ENCODE measurements at regions not wholly inside any gene's neighbourhood (a gene's known extent, or its start where the extent isn't known, plus 50 kb on each side); places are given as distances from the start of the nearest gene placed in this dataset.

DNA sequence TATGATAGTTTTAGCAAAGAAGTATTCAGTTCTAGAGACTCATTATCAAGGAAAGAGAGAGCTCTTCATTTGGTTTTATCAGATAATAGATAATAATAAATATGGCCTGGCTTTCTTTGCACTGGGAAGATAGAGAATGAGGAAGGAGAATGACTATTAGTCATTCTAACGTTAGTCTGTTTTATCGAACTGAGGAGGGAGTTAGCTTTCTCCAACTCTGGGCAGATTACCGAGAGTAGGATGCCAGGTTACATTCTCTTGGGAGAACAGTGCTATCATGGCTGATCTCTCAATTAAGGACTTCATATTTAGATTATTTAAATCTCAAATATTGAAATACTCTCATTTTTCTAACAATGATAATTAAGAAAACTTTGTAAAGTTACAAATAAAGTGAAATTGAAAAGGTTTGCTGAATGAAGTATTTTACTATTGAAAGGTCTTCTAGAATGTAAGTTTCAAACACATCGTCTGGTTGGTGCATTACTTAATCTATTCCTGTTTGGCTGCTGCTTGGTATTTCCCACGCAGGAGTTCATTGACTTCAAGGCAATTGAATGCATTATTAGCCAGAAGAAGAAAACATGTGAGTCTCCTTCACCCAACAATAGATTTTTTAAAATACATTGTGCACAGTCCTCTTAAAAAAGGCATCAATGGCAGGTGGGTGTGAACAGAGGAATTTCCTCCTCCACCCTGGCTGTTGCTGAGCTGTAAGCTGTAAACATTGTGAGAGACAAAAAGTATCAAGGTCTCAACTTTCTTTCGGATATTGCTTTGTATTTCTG, 140.8 kb downstream of the C9orf152 start:
- in situ Hi-C loops (cut with MboI; ENCODE audit: low pct_unique_long_range_greater_than_20kb, low sequenced_read_pairs) = loop anchor here (25.0 kb wide), 1 partner anchor 155 kb away; no protein-coding TSS in a partner anchor
- DNase-seq = no peak

DNA sequence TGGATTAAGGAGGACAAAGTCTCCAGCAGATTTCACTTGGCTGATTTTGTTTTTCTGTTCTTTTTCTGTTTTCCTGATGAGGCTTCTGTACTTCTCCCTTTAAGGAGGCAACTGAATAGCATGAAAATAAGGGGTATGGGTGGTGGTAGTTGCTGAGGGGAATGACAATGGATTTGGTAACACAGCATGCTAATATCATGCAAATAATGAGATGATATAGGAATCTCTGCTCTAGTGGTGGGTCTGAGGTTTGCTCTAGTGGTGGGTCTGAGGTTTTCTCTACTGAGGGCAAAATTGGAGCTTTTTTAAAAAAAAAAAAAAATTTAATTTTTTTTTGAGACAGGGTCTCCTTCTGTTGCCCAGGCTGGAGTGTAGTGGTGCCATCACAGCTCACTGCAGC, 139.7 kb downstream of the C9orf152 start:
- no peak for DNase-seq
- in situ Hi-C loops (cut with MboI; ENCODE audit: low pct_unique_long_range_greater_than_20kb, low sequenced_read_pairs) = loop anchor here (25.0 kb wide), 1 partner anchor 156 kb away; no protein-coding TSS in a partner anchor

DNA sequence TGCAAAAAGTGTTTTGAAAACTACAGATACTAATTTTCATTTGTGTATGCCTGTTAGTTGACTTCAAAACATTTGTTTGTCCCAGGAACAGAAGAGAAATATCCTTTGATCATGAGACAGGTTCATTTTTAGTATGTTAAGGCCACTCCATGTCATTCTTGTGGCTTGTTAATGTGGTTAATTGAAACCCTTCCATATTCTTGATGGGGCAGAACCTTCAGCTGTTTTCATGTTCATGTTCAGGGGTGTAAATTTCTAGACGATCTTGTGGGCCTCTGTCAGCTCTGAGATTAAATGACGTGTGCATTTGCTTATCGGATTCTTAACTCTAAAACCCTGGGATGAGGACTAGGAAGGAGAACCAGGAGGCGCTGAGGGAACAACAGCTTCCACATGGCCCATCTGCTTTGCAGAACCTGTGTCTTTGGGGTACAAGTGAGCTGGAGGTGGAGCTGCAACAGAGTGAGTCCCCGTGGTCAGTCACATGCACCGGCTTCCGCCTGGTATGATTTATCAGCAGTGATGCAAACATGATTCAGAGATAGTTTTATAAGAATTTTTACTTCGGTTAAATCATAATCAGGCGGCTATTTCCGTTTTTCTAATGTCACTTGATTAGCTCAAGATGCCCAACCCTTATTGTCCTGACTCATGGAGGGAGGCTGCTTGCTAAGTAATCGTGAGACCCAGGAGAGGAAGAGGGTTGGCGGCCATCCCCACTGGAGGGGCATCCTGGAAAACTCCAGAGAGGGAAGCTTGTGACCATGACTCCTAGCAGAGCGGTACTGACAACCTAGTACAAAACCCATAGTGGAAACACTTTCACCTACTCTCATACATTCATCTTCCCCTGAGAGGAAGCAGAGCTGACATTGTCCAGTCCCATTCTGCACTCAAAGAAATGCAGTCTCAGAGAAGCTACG, 138.4 kb downstream of the C9orf152 start:
- DNase-seq = no peak
- in situ Hi-C loops (cut with MboI; ENCODE audit: low pct_unique_long_range_greater_than_20kb, low sequenced_read_pairs) = loop anchor here (25.0 kb wide), 1 partner anchor 157 kb away; no protein-coding TSS in a partner anchor

DNA sequence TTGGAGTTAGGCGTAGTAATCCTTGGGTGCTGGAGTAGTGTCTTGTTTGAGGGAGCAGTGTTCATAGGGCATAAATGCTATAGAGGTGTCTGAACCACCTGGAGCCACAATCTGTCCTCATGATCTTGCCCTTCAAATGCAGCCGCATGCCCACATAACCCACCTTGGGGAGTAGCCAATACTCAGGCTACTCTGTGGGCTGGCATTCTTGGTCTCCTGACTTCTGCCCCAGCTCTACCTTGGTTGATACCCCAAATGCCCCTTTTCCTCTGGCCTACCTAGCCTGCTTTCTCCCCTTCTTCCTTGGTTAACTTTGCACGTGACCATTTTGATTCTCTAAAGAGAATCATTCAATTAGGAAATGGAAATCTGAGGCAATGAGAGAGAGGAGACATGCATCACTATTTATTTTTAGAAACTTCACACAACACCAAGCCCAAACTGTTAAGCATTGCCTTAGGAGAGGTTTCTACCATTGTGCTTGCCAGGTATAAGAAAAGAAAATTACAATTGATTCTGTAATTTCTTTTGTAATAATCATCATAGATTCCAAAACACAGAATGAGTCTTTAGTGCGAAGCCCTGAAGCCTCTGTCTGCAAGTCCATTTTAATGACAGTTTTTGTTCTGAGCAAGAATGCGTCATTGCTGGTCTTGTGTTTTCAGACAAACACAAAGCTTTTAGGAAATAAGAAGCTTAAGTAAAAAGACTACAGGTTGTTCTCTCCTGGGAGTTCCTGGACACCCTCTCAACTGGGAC, 135.2 kb downstream of the C9orf152 start:
- in situ Hi-C loops (cut with MboI; ENCODE audit: low pct_unique_long_range_greater_than_20kb, low sequenced_read_pairs) = loop anchor here (25.0 kb wide), 1 partner anchor 160 kb away; no protein-coding TSS in a partner anchor
- no peak for DNase-seq

DNA sequence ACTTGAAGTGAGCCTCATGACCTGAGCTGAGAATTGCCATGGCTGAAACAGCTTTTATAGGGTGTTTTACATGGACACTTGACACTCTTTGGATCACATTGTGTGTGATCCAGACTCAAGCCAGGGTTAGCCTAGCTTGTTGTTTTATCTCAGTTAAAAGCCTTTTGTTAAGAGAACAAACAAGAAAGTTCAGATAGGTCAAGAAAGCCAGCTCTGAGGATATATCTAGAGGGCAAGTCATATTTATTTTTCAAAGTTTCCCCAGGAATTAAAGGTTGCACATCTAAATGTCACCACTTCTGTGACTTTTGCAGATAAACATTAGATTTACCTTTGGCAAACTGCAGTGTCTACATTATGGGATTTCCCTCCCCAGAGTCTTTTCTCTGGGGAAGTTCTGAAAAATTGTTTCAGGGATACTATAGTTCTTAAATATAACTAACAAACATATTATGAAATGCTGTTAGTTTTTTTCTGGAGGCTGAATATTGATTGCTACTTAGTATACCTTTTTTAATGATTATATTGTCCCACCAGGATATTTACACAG, 134.5 kb downstream of the C9orf152 start:
- DNase-seq = no peak
- in situ Hi-C loops (cut with MboI; ENCODE audit: low pct_unique_long_range_greater_than_20kb, low sequenced_read_pairs) = loop anchor here (25.0 kb wide), 1 partner anchor 161 kb away; no protein-coding TSS in a partner anchor

DNA sequence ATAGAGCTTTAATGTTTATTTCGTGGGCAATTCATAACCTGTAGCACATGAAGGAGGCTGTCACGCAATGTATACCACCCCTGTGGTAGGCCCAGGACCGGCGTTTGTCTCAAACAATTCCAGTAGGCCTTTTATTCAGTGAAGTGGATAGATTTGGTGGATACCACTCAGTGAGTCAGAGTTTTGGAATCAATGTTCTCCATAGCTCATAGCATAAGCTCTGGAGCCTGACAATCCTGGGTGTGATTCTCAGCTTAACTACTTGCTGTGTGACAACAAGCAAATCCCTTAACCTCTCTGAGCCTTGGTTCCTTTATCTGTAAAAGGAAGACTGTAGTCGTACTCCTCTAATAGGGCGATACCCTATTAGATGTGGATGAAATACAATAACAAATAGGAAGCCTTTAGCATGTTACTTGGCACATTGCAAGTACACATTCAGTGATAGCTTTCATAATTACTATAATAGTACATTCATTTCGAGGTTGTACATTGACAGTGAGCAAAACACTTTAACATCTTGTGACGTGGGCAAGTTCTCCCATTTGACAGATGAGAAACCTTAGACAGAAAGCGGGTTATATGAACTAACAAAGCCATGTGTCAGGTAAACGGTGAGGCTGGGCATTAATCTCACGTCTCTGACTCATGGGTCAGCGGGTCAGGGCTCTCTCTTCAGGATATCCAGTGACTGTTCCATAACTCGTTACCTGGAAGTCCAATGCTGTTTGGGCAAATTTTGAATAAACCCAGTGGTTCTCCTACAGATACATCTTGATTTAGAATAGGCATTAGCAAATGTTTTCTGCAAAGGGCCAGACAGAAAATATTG, 130.8 kb downstream of the C9orf152 start:
- in situ Hi-C loops (cut with MboI; ENCODE audit: low pct_unique_long_range_greater_than_20kb, low sequenced_read_pairs) = no loop called here
- no peak for DNase-seq

DNA sequence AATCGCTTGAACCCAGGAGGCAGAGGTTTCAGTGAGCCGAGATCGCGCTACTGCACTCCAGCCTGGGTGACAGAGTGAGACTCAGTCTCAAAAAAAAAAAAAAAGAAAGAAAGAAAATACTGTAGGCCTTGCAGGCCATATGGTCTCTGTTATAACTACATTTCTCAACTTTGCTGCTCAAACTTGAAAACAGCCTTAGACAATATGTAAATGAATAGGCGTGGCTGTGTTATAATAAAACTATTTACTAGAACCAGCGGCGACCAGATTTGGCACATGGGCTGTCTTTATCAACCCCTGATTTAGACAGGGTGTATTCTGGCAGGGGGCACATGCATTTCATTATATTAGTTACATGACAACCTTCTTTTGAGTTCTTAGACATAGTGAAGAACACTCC, 130.0 kb downstream of the C9orf152 start:
- in situ Hi-C loops (cut with MboI; ENCODE audit: low pct_unique_long_range_greater_than_20kb, low sequenced_read_pairs) = no loop called here
- DNase-seq = no peak

DNA sequence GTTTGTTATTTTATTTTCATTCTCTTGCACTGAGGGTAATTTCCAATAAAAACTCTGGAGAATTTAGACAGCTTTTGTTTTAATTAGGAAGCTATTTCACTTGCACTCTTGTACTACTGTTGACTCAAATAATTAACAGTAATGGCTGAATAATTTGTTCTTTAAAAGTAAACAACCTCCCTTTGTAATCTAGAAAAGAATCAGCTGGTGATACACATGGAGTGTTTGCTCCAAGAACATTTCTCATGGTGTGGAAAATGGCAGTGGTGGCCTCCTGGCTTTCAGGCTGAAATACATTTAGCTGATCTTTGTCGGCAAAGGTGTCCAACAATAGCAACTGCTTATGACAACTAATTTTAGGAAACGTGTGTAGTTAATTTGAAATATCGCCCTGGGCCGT, 129.4 kb downstream of the C9orf152 start:
- no peak for DNase-seq
- in situ Hi-C loops (cut with MboI; ENCODE audit: low pct_unique_long_range_greater_than_20kb, low sequenced_read_pairs) = no loop called here

DNA sequence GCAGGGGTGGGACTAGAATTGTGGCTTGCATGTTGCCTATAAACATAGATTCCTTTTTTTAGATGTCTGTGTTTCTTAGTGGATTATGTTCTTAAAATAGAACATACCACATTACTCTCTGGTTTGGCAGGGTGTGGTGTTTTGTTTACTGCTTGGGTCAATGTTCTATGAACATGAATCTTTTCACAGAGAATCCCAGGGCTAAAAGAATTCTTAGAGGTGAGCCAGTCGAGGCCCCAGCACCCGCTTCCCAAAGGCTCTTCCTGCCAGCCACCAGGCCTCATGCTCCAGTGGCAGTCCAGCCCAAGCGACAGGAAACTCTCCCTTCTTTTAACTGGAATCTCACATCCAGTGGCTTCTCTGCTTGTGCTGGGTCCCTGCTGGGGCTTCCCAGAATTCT, 126.6 kb downstream of the C9orf152 start:
- no peak for DNase-seq
- in situ Hi-C loops (cut with MboI; ENCODE audit: low pct_unique_long_range_greater_than_20kb, low sequenced_read_pairs) = no loop called here

DNA sequence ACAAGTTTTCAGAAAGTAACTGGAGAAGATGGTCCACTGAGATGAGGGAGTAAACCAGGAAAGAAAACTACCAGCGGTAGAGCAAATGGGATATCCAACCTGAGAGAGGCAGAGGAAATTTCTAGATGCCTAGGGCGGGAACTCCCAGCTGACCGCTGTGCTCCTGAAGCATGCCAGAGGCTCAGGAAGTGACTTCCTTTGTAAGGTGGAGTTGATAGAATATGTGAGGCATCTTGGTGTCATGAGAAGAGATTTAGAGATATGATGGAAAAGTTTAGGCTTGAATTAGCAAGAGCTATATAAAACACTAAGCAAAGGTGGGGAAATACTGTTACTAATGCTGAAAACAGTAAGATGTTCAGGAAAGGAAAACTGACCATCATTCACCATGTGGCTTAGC, 124.1 kb downstream of the C9orf152 start:
- in situ Hi-C loops (cut with MboI; ENCODE audit: low pct_unique_long_range_greater_than_20kb, low sequenced_read_pairs) = no loop called here
- no peak for DNase-seq

DNA sequence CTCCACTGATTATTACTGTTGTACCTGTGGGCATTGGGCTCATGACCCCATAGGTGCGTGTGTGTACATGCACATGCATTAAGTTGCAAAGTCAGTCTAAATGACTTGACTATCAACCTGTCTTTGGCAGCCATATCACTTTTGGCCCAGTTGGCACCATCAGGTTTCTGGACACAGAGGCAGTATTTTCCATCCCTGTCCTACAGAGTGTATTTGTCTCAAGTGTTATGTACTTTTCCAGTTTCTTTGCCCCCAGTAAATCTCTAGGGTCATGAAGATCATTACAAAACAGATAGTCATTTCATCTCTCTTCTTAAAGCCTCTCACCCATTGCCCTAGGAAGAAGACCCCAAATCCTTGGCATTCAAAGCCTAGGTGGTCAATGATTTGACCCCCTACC, 121.4 kb downstream of the C9orf152 start:
- no peak for DNase-seq
- in situ Hi-C loops (cut with MboI; ENCODE audit: low pct_unique_long_range_greater_than_20kb, low sequenced_read_pairs) = no loop called here

DNA sequence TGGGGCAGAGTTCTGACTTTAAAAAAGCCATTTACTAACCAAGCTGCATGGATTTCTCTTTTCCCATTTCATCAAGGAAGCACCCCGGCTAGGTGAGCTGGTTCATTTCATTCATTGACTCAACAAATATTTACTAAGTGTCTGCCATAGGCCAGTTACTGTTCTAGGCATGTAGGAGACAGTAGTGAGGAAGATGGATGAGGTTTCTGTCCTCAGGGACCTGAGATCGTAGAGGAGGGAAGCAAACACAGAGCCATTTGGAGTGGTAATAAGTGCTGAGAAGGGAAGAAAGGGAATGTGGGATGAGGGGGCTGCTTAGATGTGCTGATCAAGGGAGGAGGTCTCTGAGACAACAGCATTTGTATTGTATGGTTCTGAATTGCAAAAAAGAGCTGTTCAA, 120.4 kb downstream of the C9orf152 start:
- no peak for DNase-seq
- in situ Hi-C loops (cut with MboI; ENCODE audit: low pct_unique_long_range_greater_than_20kb, low sequenced_read_pairs) = no loop called here

DNA sequence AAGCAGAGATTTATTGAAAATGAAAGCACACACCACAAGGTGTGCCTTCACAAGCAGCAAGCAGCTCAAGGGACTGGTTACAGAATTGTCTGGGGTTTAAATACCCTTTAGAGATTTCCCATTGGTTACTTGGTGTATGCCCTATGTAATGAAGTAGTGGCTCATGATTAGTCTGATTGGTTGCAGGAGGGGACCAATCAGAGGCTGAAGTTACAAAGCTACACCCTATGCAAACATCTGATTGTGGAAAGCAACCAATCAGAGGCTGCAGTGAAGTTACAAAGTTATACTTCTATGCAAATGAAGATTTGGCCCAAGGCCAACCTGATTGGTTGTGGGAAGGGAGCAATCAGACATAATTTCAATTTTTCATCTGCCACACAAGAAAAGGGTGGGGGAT, 119.9 kb downstream of the C9orf152 start:
- in situ Hi-C loops (cut with MboI; ENCODE audit: low pct_unique_long_range_greater_than_20kb, low sequenced_read_pairs) = no loop called here
- no peak for DNase-seq

DNA sequence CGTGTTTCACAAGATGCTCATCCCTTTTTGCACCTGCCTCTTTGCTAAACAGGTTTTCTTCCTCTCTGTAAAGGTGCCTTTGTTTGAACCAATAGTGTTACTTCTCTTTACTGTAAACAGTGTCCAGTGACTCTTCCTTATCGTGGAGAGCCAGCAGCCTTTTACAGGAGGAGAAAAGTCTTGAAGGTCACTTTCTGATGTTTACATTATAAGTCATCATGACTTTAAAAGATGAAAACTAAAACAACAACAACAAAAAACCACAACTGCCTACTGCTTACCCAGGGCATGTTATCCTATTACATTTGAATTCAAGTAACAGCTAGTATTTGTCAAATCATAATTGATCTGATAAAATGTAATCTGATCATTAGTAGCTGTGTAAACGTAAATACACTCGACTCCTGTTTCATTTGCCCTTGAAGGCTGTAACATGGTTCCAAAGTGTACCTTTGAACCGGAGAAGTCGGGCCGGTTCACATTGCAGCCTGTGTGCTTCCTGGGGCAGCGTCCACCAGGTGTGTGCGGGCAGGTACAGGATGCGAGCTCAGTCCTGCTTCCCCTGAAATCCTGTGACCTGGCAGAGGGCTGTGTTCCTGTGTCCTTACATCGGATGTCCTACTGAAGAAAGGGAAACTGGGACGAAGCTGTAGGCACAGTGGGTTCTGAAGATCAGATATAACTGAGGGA, 118.1 kb downstream of the C9orf152 start:
- in situ Hi-C loops (cut with MboI; ENCODE audit: low pct_unique_long_range_greater_than_20kb, low sequenced_read_pairs) = no loop called here
- DNase-seq = no peak

DNA sequence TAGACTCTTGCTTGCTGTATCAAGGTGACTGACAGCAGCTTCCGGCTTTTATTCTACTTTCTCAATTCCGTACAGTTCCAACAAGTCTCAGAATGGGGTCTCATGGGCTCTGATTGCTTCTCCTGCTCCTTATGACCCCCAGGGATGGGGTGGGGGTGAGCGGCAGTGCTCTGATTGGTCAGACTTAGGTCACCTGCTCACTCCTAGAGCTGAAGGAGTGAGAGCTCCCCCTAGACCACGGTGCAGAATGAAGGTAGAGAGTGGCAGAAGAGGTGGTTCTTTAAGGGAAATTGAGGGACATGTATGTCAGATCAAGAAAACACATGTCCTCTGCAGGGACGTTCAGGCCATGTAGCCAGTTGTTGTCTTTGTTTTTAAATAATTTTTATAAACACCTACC, 115.2 kb downstream of the C9orf152 start:
- DNase-seq = no peak
- in situ Hi-C loops (cut with MboI; ENCODE audit: low pct_unique_long_range_greater_than_20kb, low sequenced_read_pairs) = no loop called here

DNA sequence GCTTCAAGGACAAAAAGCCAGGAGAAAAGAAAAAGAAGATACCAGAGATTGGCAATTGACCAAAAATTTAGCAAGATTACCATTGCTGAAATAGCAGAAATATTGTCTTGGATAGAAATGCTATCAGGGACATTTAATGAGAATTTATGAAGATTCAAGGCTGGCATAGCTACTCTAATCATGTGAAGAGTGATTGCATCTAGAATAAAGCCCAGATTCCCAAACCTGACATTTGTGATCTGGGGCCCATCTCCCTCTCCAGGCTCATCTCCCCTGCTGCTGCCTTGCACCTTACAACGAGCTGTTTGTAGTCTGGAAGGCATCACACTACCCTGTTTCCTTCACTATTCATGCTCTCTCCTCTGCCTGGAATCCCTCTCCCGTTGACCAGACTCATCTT, 114.5 kb downstream of the C9orf152 start:
- in situ Hi-C loops (cut with MboI; ENCODE audit: low pct_unique_long_range_greater_than_20kb, low sequenced_read_pairs) = no loop called here

DNA sequence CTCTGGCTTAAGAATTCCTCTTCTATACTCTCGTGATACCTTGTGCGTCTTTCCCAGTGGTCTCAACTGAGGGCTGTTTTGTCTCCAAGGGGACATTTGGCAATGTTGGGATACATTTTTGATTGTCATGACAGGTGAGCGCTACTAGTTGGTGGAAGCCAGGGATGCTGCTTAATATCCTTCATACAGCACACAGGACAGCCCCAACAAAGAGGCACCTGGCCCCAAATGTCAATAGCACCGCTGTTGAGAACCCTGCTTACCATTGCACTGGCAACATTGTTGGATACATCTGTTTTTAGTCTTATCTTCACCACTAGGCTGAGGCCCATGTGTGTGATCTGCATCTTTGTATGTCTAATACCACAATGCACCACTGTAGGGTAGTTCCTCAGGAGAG, 114.1 kb downstream of the C9orf152 start:
- in situ Hi-C loops (cut with MboI; ENCODE audit: low pct_unique_long_range_greater_than_20kb, low sequenced_read_pairs) = no loop called here
- DNase-seq = no peak

More for the DNA sequence above, 114.5 kb downstream of the C9orf152 start:
- no peak for DNase-seq

DNA sequence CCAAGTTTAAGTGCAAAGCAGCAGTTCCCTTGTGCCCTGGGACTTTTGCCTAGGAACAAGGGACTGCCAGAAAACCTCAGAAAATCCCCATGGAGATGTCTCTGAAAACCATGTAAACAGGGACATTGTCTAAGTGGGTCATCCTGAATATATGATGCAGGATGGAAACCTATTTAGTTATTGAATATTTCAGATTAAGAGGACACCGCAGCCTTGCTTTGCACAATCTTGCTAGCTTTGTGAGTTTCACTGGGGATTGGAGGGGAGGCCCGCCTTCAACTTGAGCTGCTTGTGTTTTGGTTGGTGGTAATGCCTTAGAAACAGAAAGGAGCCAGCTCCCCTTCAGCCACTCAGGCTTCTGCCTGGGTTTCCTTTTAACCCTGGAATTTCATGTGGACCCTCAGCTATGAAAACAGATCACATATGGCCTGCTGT, 112.8 kb downstream of the C9orf152 start:
- in situ Hi-C loops (cut with MboI; ENCODE audit: low pct_unique_long_range_greater_than_20kb, low sequenced_read_pairs) = no loop called here

More for the DNA sequence above, 112.8 kb downstream of the C9orf152 start:
- no peak for DNase-seq
